DOHH2 (cell line): ENCODE measurements at regions not wholly inside any gene's neighbourhood (a gene's known extent, or its start where the extent isn't known, plus 50 kb on each side); places are given as distances from the start of the nearest gene placed in this dataset.

ENCODE experiments used
- H3F3A ChIP-seq: fragments of 200-600 bp; sonication (generic), shearing (Covaris generic); 2 replicates; pipeline ENCODE4 v1.6.0; 2016; ENCODE audit warnings: antibody characterized with exemption, mild to moderate bottlenecking; ENCODE audit not compliant: control insufficient read depth, insufficient read depth
- H3K27ac ChIP-seq: fragments of 200-600 bp; sonication (generic); 2 replicates; pipeline ENCODE4 v1.5.1; 2014; ENCODE audit warnings: low read depth, mild to moderate bottlenecking, low read length, moderate library complexity
- H3K27me3 ChIP-seq: fragments of 200-600 bp; sonication (generic); 2 replicates; pipeline ENCODE4 v1.6.1; 2014; ENCODE audit warnings: mild to moderate bottlenecking, low read length, mixed read lengths; ENCODE audit not compliant: control insufficient read depth
- H3K36me3 ChIP-seq: fragments of 200-600 bp; sonication (generic); 2 replicates; pipeline ENCODE4 v1.6.1; 2014; ENCODE audit warnings: mild to moderate bottlenecking, low read length, moderate library complexity, mixed read lengths; ENCODE audit not compliant: control insufficient read depth
- H3K4me1 ChIP-seq: fragments of 200-600 bp; sonication (generic); 2 replicates; pipeline ENCODE4 v1.6.1; 2014; ENCODE audit warnings: mild to moderate bottlenecking, low read length, mixed read lengths; ENCODE audit not compliant: control insufficient read depth
- H3K4me2 ChIP-seq: fragments of 200-600 bp; sonication (generic); 2 replicates; pipeline ENCODE4 v1.6.0; 2014; ENCODE audit warnings: mild to moderate bottlenecking, low read length, moderate library complexity
- H3K4me3 ChIP-seq: fragments of 200-600 bp; sonication (generic); 2 replicates; pipeline ENCODE4 v1.5.1; 2014; ENCODE audit warnings: mild to moderate bottlenecking, low read length, mixed read lengths
- H3K79me2 ChIP-seq: fragments of 200-600 bp; sonication (generic); 2 replicates; pipeline ENCODE4 v1.6.1; 2014; ENCODE audit warnings: mild to moderate bottlenecking, low read length, mixed read lengths; ENCODE audit not compliant: control insufficient read depth
- H3K9me2 ChIP-seq: fragments of 200-600 bp; sonication (generic); replicated peaks from 2 replicates; pipeline ENCODE4 v1.6.1; 2014; ENCODE audit warnings: mild to moderate bottlenecking, low read length, mixed read lengths; ENCODE audit not compliant: control insufficient read depth
- H3K9me3 ChIP-seq: fragments of 200-600 bp; sonication (generic); 2 replicates; pipeline ENCODE4 v1.6.1; 2014; ENCODE audit warnings: antibody characterized with exemption, low read length, mixed read lengths; ENCODE audit not compliant: control insufficient read depth, insufficient read depth
- H4K20me1 ChIP-seq: fragments of 200-600 bp; sonication (generic); 2 replicates; pipeline ENCODE4 v1.6.0; 2014; ENCODE audit warnings: low read depth, mild to moderate bottlenecking, antibody characterized with exemption, low read length, moderate library complexity; ENCODE audit not compliant: control insufficient read depth, insufficient read depth
- EZH2phosphoT487 ChIP-seq: fragments of 200-600 bp; sonication (generic); IDR thresholded peaks from 2 replicates; pipeline ENCODE4 v1.6.1; 2017; ENCODE audit warnings: borderline replicate concordance, mild to moderate bottlenecking, antibody characterized with exemption, low read length, moderate library complexity, mixed read lengths
- TF ChIP-seq, protein P1 (sequence below): fragments of 200-600 bp; sonication (generic); IDR thresholded peaks from one replicate; pipeline ENCODE4 v1.5.1; 2014; ENCODE audit warnings: antibody characterized with exemption, mild to moderate bottlenecking, low read depth, low read length; ENCODE audit not compliant: poor library complexity, severe bottlenecking

DNA sequence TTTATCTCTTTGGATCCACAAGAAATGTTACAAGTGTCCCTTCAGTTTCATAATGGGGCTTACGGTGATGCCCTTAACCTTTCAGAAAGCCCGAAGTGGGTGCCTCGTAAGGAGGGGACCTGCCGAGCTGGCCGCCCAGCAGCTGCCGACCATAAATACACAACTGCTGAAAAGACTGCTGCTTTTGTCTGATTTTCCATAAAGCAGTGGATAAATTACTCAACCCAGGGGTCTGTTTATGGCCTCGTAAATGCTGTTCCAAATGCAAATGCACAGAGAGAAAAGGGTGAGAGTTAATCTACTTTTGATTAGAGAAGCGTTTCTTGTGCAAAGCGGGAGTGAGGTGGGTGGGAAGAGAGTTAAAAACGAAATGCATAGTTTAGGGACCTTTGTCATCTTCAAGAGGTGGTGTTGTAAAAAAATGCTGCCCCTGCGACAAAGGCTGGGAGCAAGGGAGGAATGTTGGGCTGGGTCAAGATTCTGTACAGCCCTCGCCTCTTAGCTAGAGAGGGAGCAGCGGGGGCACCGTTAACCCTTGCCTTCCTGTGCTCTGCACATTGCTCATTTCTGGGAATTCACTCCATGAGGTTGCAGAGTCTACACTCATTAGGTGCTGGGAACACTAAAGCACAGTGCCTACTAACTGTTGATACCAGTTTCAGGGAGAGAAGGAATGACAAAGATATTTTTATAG, 112.0 kb upstream of the MTHFD1L start:
- Histone ChIP-seq H3K79me2 (peaks cover 50% of the 10 kb centered on the region), H3F3A (0 out of 2 replicates have a peak, but pooled peaks cover 3% of the 10 kb centered on the region), H3K4me1 (peaks cover 8% of the 10 kb centered on the region), H3K36me3 (peaks cover 3% of the 10 kb centered on the region), H4K20me1 (no peaks in the 10 kb centered on the region; the same call in 1 of the 2 replicates), H3K27ac (no peak overlapping the region), H3K9me2 (no peaks in the 10 kb centered on the region), H3K4me3 (no peak overlapping the region), H3K27me3 (no peaks in the 10 kb centered on the region), H3K4me2 (no peak overlapping the region), H3K9me3 (no peaks in the 10 kb centered on the region)
- no peak for TF ChIP-seq EZH2phosphoT487
- TF ChIP-seq, protein P1, sequence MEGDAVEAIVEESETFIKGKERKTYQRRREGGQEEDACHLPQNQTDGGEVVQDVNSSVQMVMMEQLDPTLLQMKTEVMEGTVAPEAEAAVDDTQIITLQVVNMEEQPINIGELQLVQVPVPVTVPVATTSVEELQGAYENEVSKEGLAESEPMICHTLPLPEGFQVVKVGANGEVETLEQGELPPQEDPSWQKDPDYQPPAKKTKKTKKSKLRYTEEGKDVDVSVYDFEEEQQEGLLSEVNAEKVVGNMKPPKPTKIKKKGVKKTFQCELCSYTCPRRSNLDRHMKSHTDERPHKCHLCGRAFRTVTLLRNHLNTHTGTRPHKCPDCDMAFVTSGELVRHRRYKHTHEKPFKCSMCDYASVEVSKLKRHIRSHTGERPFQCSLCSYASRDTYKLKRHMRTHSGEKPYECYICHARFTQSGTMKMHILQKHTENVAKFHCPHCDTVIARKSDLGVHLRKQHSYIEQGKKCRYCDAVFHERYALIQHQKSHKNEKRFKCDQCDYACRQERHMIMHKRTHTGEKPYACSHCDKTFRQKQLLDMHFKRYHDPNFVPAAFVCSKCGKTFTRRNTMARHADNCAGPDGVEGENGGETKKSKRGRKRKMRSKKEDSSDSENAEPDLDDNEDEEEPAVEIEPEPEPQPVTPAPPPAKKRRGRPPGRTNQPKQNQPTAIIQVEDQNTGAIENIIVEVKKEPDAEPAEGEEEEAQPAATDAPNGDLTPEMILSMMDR = no peak

DNA sequence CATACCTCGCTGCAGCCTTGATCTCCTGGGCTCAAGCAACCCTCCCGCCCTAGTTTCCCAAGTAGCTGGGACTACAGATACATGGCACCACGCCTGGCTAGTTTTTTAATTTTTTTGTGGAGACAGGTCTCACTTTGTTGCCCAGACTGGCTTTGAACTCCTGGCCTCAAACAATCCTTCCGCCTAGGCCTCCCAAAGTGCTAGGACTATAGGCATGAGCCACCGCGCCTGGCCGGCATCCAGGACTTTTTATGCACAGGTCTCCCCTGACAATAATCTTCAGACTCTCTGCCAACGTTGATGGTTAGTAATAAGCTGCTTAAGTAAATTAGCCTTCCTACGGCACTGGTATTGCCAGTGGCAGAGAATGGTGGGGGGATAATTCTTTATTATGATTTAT, 110.5 kb upstream of the MTHFD1L start:
- Histone ChIP-seq H3K4me1 (peaks cover 11% of the 10 kb centered on the region), H3K27me3 (no peaks in the 10 kb centered on the region), H3F3A (0 out of 2 replicates have a peak, but pooled peaks cover 3% of the 10 kb centered on the region), H3K4me3 (no peak overlapping the region), H3K9me3 (no peaks in the 10 kb centered on the region), H3K79me2 (peaks cover 50% of the 10 kb centered on the region), H3K36me3 (peaks cover 3% of the 10 kb centered on the region), H4K20me1 (peaks cover 9% of the 10 kb centered on the region; the same call in 1 of the 2 replicates), H3K9me2 (no peaks in the 10 kb centered on the region), H3K27ac (no peak overlapping the region), H3K4me2 (no peak overlapping the region)
- no peak for TF ChIP-seq EZH2phosphoT487
- TF ChIP-seq, protein P1 = no peak

DNA sequence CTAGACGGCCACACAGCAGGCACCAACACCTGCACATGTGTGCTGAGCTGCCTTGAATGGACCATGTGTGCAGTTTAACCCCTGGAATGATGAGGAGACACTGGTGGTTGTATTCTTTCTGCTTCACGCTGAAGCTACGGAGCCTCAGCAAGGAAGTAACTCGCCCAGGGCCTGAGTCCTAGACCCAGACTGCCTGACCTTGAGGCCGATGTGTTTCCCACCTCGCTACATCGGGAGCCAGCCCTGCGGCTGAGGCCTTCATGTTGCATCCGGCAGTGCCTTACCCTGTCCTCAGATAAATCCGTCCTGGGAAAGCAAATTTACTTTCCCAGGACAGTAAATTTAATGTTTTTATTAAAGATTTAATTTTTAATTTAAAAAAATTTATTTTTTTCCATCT, 110.0 kb upstream of the MTHFD1L start:
- peaks cover 9% of the 10 kb centered on the region; the same call in 1 of the 2 replicates for H4K20me1 ChIP-seq
- 0 out of 2 replicates have a peak, but pooled peaks cover 5% of the 10 kb centered on the region for H3F3A ChIP-seq
- no peak overlapping the region for H3K4me3 ChIP-seq
- H3K4me1 ChIP-seq = peaks cover 11% of the 10 kb centered on the region
- H3K9me2 ChIP-seq = no peaks in the 10 kb centered on the region
- TF ChIP-seq, protein P1 = no peak
- TF ChIP-seq EZH2phosphoT487 = no peak
- peaks cover 50% of the 10 kb centered on the region for H3K79me2 ChIP-seq
- H3K27me3 ChIP-seq = no peaks in the 10 kb centered on the region
- no peak overlapping the region for H3K4me2 ChIP-seq
- H3K27ac ChIP-seq = no peak overlapping the region
- H3K9me3 ChIP-seq = no peaks in the 10 kb centered on the region
- peaks cover 3% of the 10 kb centered on the region for H3K36me3 ChIP-seq
